Ammon's horn (tissue), 1 donor: ENCODE measurements at regions not wholly inside any gene's neighbourhood (a gene's known extent, or its start where the extent isn't known, plus 50 kb on each side); places are given as distances from the start of the nearest gene placed in this dataset.
"Not testable (repeated sequence)": the region's sequence is repeated elsewhere in the genome, so short reads cannot be mapped to it uniquely, and the experiment has no call there.

Source experiments
- DNase-seq: peaks from one replicate; pipeline ENCODE4 v3.0.0-alpha.2; 2016; ENCODE audit warnings: low spot score

DNA sequence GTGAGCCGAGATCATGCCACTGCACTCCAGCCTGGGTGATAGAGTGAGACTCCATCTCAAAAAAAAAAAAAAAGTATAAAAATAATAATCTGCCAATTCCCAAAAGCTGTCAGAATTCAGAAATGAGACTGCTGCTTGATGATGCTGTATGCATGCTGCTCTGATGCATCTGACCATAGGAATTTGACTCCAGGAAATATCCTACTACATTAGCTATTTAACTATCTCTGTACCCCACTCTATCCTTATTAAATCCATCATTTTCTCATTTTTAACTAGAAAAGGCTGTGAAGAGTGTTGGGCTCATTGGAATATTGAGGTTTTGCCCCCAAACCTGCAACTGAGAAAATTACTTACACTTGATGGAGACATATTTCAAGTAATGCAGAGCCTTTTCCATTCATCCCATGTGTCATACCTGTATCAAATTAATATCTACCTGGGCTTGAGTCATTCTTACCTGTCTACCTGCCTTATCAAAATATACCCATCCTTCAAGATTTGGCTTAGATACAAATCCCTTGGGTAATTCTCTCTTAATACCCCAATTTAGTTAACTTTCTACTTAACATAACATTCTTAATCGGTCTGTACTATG lies 135.2 kb upstream of the PREP start:
- no peak for DNase-seq

DNA sequence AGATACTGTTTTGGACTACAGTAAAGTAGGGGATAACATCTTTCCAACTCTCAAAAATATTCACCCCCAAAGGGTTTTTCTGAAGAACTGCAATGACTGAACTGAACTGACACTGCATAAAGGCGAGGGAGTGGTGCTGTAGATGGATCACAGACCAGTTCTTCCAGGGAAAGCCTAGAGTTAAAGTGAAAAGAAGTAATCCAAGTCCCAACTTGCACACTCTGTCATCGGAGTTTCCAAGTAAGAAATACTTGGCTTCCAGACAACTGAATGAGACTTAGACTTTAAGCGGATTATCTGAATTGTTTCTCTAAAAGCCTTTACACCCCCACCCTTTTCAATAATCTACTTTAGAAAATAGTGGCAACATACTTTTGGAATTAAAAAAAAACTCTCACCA lies 134.1 kb upstream of the PREP start:
- no peak for DNase-seq

DNA sequence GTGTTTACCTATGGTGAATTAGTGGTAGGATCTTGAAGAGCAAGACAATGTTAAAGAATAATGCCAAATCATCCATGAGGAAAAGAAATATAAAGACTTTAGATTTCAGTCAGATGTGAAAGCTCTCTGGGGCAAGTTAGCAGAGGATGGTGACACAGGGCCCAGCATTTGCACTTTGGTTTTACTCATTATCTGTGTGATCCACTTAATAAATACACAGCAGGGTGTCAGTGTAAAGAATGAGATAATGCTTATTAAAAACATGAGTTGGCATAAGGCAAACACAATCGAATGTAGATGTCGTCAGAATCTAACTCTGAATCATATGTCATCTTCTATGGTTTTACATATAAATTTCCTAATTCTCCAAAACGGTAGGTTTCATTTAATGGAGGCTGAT lies 130.4 kb upstream of the PREP start:
- no peak for DNase-seq

DNA sequence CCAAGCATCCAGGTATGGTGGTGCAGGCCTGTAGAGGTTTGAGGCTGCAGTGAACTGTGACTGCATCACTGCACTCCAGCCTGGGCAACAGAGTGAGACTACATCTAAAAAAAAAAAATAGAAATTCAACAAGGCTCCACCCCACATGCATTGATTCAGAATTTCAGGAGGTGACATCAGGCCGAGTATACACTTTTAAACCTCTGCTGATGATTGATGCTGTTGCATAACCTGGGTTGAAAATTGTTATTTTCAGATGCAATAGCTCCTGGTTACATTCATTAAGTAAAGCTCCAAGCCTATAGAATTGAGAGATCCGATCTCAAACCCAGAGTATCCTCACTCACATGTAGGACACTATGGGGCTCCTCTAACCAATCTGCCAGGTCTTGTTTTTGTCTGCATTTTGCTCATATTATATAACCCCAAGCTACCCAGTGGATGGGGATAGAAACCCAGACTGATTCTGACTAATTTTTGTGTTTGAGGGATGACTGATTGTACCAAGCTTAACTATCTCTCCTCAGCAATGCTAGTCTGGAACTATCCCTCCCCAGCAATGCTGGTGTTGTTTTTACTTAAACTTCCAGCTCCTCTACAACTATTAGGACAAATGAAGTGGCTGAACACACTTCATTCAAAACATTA lies 123.5 kb upstream of the PREP start:
- DNase-seq: no peak

- no peak for DNase-seq
Measured at GRCh38 chr6:105522626-105523322, 119.9 kb upstream of the PREP start.

DNA sequence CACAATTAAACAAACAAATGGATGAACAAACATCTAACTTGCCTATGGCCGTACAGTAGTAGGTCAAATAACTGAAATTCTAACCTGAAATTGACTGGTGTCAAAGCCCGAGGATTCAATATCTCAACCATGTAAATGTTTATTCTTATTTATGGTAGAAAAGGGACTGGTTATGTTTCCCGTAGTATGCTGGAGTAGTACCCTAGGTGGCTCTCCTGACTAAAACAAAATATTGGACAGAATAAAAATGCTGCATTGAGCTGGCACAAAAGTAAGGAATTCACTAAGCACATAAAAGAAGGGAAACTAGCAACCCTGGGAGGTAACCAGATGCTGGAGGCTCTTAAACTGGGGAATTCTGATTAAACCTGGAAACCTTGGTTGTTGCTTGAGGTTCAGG lies 117.1 kb upstream of the PREP start:
- no peak for DNase-seq

DNA sequence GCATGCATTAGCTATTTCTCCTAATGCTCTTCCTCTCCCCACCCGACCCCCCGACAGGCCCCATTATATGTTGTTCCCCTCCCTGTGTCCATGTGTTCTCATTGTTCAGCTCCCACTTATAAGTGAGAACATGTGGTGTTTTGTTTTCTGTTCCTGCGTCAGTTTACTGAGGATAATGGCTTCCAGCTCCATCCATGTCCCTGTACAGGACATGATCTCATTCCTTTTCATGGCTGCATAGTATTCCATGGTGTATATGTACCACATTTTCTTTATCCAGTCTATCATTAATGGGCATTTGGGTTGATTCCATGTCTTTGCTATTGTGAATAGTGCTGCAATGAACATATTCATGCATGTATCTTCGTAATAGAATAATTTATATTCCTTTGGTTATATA lies 116.1 kb upstream of the PREP start:
- not testable (repeated sequence) for DNase-seq

DNA sequence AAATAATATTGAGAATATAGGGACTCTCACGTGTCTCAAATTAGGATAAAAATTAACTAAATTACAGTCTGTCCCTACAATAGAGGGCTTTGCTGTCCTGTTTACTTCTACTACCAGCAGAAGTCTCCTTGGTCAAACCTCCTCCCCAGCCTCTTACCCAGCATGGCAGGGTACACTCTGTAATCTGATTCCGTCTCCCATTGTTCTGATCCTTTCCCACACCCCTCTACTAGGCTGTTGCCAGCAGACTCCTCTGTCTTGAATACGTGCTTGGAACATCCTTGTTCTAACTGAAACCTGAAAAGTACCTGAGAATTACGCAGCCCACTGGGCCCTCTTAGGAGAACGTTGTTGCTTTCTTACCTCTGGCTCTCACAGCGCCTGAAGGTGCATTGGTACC lies 112.2 kb upstream of the PREP start:
- DNase-seq: no peak

DNA sequence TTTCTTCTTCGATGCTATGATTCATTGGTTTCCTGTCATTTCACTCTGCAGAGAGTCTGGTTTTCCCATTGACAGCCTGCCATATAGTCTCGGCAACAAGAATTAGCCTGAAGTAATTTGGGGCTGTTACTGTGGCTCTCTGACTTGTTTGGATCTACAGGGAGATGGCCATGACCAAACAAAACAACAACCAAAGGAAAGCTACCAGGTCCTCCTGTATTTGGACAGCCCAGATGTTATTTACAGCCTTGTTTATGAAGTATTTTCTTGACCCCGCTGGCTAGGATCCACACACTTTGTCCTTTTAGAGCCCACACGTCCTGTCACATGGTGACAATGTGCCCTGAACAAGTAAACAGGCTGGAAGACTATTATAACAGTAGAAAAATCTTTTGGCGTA lies 111.4 kb upstream of the PREP start:
- no peak for DNase-seq

DNA sequence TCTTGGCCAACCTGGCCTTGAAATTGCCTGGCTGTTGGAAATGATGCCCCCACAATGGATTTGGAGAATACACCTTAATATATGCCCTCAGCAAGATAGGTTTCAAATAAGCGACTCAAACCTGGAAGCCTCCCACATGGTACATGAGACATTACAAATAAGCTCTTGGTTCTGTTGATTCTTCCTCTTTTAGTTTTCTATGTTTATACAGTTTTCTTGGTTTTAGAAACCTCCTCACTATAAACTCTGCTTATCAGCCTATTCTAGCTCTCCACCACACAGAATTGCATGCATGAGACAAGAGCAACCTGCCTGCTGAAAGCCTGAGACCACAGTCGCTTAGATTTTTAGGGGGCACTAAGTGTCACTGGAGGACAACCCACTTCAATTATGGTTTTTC lies 108.8 kb upstream of the PREP start:
- no peak for DNase-seq

- no peak for DNase-seq
Measured at GRCh38 chr6:105510746-105511145, 107.9 kb upstream of the PREP start.

DNA sequence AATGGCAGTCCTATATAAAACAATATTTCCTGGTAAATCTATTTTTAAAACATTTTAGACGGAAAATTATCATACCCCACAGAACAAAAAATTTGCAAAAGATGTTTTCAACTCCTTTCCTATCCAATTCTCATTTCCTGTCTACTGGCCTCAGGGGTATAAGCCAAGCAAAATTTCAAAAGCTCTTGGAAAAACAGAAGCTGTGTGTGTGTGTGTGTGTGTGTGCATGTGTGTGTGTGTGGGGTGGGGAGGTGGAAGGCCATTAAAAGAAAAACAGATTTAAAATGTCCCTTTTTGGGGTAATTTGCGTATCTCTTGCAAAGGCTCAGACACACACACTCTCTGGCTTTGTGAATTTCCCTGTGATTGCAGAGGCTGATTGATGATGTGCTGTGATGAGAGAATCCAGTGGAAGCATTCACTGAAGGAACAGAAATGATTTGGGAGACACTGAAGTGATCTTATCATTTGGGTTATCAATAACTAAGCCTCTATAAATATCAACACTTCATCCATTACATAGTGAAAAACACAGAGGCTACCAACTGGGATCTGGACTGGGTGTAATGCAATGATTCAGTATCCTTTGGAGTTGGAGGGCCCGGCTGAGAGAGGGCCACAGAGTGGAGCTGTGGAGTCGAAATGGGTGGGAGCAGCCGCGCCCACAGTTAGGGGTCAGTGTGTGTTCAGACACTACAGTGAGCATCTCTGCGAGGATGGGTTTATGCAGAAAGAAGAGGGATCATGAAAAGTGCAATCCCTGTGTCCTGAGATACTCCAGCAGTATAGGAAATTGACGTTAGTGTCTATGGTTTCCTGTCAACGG lies 106.8 kb upstream of the PREP start:
- DNase-seq: no peak

DNA sequence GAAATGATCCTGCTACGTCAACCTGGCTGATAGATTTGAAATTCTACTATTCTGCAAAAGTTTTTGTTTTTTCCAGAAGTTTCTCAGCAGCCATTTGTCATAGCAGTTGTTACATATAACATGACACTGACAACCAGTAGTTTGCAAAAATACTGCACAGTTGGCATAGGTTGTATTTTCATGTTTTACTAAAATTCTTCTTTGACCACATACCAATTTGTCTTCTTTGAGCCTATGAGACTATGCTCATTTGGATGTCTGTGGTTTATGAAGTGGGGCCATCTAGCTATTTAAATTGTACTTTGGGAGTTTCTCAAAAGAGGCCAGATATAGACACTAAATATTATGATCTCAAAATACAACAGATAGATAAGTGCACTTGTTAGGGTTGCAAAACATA lies 104.9 kb upstream of the PREP start:
- no peak for DNase-seq

GRCh38 chr6:105504706-105505105 lies 101.8 kb upstream of the PREP start:
- no peak for DNase-seq

GRCh38 chr6:105503641-105504040 lies 100.8 kb upstream of the PREP start:
- DNase-seq: no peak

DNA sequence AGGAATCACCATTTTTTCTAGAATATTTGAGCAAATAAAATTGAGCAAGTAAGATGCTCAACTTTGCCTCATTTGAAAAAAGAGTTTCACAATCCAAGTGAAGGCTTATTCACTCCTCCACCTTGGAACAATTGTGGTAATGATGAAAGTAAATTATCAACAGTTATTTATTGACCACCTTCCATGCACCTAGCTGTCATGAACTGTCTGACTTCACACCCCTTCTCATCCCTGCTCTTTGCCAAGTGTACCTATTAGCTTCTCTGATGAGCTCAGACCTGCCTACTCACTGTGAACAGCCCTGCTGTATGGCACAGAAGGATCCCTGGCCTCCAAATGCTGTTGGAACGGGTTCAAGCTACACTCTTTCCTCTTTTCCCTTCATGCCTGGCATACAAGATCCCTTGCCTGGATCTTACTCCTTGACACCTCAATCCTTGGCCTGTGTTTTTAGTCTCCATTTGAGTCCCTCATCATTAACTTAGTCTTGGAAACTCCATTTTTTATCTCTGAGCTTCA lies 99.0 kb upstream of the PREP start:
- DNase-seq: no peak

- no peak for DNase-seq
Measured at GRCh38 chr6:105501246-105501645, 98.4 kb upstream of the PREP start.

DNA sequence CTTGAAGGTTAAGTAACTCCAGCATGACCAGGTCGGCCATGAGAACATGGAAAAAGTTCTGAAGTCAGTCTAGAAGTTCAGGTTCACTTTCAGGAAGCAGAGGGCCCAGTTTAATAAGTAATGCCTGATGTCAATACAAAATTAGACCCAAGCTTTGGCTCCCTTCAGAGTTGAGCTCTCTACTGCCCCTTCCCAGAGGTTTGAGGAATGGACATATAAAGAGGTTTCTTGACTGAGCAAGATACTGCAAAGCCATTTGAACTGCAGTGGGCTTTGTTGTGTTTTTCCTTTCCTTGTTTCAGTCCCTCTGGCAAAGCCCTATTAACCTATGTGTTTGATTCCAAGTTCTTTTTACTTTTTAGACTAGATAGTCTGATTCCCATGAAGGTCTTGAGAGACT lies 97.8 kb upstream of the PREP start:
- DNase-seq: no peak

GRCh38 chr6:105499931-105500330 lies 97.0 kb upstream of the PREP start:
- DNase-seq: no peak

- DNase-seq: peak; percentile 42
Measured at GRCh38 chr6:105499136-105499870, 96.4 kb upstream of the PREP start.

DNA sequence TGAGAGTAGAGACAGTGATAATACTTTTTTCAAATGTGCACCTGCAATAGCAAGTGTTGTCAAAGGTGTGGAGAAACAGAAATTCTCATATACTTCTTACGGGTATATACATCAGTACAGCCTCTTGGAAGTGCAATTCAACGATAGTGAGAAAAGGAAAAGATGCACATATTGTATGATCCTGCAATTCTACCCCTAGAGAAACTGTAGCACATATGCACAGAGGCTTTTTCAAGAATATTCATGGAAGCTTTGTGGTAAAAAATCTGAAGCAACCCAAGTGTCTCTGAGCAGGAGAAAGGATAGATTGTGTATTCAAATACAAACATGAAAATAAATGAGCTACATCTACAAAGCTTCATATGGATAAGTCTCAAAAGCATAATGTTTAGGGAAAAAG lies 94.7 kb upstream of the PREP start:
- no peak for DNase-seq

DNA sequence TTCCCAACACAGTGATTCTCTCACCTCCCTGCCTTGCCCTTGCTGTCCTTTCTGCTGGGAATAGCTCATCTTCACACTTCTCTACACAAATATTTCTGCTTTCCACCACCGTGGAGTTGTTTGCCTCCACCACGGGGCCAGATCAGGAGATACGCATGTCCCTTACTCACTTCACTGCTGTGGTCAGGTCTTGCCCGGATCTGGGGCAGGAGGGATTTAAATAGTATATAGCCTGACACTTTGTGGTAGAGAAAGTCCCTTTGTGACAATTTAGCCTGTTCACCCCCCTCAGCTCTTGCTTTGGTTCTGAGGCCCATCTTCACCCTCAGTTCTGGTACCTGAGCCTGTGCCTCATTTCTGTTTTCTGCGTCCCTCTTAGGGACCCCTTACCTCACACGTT lies 92.6 kb upstream of the PREP start:
- no peak for DNase-seq
